Mesothelial cell of epicardium (in vitro differentiated cells): ENCODE measurements at regions not wholly inside any gene's neighbourhood (a gene's known extent, or its start where the extent isn't known, plus 50 kb on each side); places are given as distances from the start of the nearest gene placed in this dataset.
"Not testable (repeated sequence)": the region's sequence is repeated elsewhere in the genome, so short reads cannot be mapped to it uniquely, and the experiment has no call there.

Experiments
- DNase-seq, 2 experiments: peaks; one replicate each; pipeline ENCODE4 v3.0.0; 2021; ENCODE audit warnings: low spot score in 2 of 2; ENCODE audit not compliant: unreplicated experiment in 2 of 2
- H3K27ac Mint-ChIP-seq: 2 replicates; pipeline ENCODE4 v1.8.0; 2021; ENCODE audit warnings: mixed read lengths
- H3K27me3 Mint-ChIP-seq: 2 replicates; pipeline ENCODE4 v1.8.0; 2021; ENCODE audit warnings: low read depth, mixed read lengths
- H3K36me3 Mint-ChIP-seq: 2 replicates; pipeline ENCODE4 v1.8.0; 2021; ENCODE audit warnings: mixed read lengths
- H3K4me1 Mint-ChIP-seq: 2 replicates; pipeline ENCODE4 v1.8.0; 2021; ENCODE audit warnings: mixed read lengths
- H3K4me3 Mint-ChIP-seq: 2 replicates; pipeline ENCODE4 v1.8.0; 2021; ENCODE audit warnings: mild to moderate bottlenecking, moderate library complexity, mixed read lengths
- H3K9me3 Mint-ChIP-seq: 2 replicates; pipeline ENCODE4 v1.8.0; 2021; ENCODE audit warnings: mixed read lengths
- TF ChIP-seq, protein P1 (sequence below): fragments of 200-600 bp; sonication (generic); IDR thresholded peaks from one replicate; pipeline ENCODE4 v1.5.0; 2021; ENCODE audit warnings: antibody characterized with exemption; ENCODE audit not compliant: unreplicated experiment

DNA sequence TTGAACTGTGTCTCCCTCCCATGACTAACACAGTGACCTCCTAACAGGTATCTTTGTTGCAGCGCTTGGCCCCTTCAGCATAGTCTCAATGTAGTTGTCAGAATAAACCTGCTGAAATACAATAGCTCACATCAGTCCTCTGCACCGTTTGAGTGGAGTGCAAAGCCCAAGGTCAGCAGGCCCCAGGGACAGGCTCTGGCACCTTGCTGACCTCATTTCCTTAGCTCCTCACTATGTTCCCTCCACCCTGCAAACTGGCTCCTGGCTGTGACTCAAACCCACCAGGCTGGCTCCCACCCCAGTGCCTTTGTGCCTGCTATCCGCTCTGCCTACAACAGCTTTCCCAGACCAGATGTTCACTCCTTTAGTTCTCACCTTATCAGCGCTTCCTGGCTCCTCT is 146.7 kb downstream of the LRATD1 start:
- no peak for DNase-seq
- peaks cover 7% of the 10 kb centered on the region for H3K4me1 Mint-ChIP-seq
- TF ChIP-seq, protein P1, sequence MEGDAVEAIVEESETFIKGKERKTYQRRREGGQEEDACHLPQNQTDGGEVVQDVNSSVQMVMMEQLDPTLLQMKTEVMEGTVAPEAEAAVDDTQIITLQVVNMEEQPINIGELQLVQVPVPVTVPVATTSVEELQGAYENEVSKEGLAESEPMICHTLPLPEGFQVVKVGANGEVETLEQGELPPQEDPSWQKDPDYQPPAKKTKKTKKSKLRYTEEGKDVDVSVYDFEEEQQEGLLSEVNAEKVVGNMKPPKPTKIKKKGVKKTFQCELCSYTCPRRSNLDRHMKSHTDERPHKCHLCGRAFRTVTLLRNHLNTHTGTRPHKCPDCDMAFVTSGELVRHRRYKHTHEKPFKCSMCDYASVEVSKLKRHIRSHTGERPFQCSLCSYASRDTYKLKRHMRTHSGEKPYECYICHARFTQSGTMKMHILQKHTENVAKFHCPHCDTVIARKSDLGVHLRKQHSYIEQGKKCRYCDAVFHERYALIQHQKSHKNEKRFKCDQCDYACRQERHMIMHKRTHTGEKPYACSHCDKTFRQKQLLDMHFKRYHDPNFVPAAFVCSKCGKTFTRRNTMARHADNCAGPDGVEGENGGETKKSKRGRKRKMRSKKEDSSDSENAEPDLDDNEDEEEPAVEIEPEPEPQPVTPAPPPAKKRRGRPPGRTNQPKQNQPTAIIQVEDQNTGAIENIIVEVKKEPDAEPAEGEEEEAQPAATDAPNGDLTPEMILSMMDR: no peak
- H3K9me3 Mint-ChIP-seq: peaks cover 4% of the 10 kb centered on the region
- H3K27ac Mint-ChIP-seq: no peak overlapping the region
- no peak overlapping the region for H3K4me3 Mint-ChIP-seq
- no peaks in the 10 kb centered on the region for H3K27me3 Mint-ChIP-seq
- no peaks in the 10 kb centered on the region for H3K36me3 Mint-ChIP-seq

DNA sequence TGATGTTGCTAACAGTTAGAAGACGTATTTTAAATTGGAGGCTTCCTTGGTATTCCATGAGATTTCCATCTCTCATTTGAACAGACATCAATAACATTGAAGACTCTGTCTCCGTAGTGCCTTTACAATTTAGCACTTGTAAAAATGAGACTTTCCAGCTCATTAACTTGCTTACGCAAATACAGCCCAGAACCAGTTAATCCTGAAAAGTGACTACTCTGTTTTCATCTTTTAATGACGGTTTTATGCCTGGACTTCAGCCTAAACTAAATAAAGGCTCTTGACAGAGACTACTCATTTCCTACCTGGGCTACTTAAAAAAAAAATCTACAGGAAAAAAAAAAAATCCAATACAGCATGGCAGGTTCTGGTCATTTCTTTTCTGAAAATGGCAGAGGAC is 148.6 kb downstream of the LRATD1 start:
- Mint-ChIP-seq H3K9me3 (peaks cover 4% of the 10 kb centered on the region), H3K27me3 (no peaks in the 10 kb centered on the region), H3K4me1 (peaks cover 7% of the 10 kb centered on the region), H3K27ac (no peak overlapping the region), H3K36me3 (no peaks in the 10 kb centered on the region), H3K4me3 (no peak overlapping the region)
- no peak for DNase-seq
- TF ChIP-seq, protein P1: no peak

DNA sequence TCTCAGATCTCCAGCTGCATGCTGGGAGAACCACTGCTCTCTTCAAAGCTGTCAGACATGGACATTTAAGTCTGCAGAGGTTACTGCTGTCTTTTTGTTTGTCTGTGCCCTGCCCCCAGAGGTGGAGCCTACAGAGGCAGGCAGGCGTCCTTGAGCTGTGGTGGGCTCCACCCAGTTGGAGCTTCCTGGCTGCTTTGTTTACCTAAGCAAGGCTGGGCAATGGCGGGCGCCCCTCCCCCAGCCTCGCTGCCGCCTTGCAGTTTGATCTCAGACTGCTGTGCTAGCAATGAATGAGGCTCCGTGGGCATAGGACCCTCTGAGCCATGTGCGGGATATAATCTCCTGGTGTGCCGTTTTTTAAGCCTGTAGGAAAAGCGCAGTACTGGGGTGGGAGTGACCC is 156.3 kb downstream of the LRATD1 start:
- H3K27me3 Mint-ChIP-seq, DNase-seq, H3K4me3 Mint-ChIP-seq, H3K27ac Mint-ChIP-seq, H3K4me1 Mint-ChIP-seq, H3K36me3 Mint-ChIP-seq: not testable (repeated sequence)
- H3K9me3 Mint-ChIP-seq: peaks cover 20% of the 10 kb centered on the region

DNA sequence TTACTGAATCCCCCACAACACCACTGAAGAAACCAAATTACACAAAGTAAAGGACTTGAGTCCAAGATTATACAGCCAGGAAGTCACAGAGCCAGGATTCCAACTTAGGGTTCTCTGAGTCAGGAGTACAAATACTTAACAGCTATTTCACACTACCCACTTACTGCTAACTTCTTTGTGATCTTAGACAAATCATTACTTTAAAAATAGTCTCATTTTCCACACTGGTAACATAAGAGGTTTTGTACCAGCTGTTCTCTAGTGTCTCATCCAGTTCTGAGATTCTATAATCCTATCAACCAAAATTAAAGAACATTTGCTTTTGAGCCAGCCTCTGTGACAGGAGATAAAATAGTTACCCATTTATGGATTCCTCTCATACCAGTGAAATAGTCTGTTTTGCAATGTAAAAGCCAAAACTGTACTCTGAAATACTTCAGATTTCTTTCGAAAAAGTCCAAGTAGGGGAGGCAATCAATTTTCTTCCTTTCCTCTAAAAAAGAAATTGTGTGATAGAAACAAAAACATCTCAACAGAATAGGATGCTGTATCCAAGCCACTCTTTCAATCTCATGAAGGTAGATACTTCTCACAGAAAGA is 157.6 kb downstream of the LRATD1 start:
- TF ChIP-seq, protein P1: no peak
- no peak overlapping the region for H3K4me3 Mint-ChIP-seq
- no peak overlapping the region for H3K27ac Mint-ChIP-seq
- H3K36me3 Mint-ChIP-seq: no peaks in the 10 kb centered on the region
- no peaks in the 10 kb centered on the region for H3K27me3 Mint-ChIP-seq
- H3K9me3 Mint-ChIP-seq: peaks cover 20% of the 10 kb centered on the region
- H3K4me1 Mint-ChIP-seq: no peaks in the 10 kb centered on the region
- no peak for DNase-seq

DNA sequence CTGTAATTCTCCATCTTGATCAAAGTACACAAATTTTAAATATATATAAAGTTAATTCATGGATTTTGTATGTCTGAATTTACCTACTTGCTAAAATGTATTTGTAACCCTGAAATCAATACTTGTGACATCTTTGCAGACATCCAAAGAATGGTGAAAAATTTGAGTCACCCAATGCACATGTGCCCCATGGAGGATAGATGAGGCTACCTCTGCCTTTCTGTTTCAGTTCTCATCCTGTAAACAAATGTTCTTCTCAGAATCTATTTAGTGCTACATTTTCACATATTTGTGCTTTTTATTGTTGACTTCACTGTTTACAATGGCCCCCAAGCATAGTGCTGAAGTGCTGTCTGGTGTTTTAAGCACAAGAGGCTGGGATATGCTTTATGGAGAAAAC is 171.5 kb downstream of the LRATD1 start:
- TF ChIP-seq, protein P1: no peak
- Mint-ChIP-seq H3K36me3 (no peaks in the 10 kb centered on the region), H3K27ac (no peak overlapping the region), H3K9me3 (peaks cover 25% of the 10 kb centered on the region), H3K4me1 (no peaks in the 10 kb centered on the region), H3K4me3 (no peak overlapping the region), H3K27me3 (no peaks in the 10 kb centered on the region)
- no peak for DNase-seq

DNA sequence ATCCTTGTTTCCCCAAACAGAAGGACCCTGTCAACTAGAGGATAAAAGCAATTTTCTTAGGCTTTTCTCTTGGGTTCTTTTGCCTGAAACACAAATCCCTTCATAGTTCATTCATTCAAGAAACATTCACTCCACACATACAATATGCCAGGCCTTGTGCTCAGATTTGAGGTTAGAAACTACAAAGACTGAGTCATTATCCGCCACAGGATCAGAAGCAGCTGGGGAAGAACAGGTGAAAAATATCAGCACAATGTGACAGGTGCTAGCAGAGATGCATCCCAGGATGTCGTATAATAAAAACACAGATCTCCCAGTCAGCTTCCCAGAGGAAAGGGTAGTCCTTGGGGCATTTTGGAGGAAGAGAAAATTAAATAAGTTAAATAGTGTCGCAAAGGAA is 172.4 kb downstream of the LRATD1 start:
- H3K9me3 Mint-ChIP-seq: peaks cover 28% of the 10 kb centered on the region
- no peak for DNase-seq
- no peaks in the 10 kb centered on the region for H3K4me1 Mint-ChIP-seq
- no peaks in the 10 kb centered on the region for H3K36me3 Mint-ChIP-seq
- H3K27me3 Mint-ChIP-seq: no peaks in the 10 kb centered on the region
- H3K27ac Mint-ChIP-seq: no peak overlapping the region
- TF ChIP-seq, protein P1: no peak
- H3K4me3 Mint-ChIP-seq: no peak overlapping the region
